ENCODE measurements at regions not wholly inside any gene's neighbourhood (a gene's known extent, or its start where the extent isn't known, plus 50 kb on each side); places are given as distances from the start of the nearest gene placed in this dataset.

DNA sequence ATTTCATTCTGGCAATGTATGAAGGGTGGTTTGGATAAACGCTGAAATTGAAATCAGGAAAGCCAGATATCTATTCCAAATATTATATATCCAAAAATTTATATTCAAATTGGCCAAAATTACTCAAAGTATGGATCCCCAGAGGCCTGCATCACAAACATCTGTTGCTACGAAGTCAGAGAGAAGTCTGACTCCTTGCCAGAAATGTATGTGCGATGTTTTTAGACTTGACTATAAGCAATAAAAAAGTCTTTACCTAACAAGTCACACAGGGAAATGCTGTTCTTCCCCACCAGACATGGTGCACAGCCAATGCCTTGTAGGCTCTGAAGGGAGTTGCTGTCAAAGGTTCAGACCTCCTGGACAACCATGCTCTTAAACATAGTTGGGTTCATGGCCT is 533.1 kb downstream of the OTOL1 start:
- TF ChIP-seq, protein P1, sequence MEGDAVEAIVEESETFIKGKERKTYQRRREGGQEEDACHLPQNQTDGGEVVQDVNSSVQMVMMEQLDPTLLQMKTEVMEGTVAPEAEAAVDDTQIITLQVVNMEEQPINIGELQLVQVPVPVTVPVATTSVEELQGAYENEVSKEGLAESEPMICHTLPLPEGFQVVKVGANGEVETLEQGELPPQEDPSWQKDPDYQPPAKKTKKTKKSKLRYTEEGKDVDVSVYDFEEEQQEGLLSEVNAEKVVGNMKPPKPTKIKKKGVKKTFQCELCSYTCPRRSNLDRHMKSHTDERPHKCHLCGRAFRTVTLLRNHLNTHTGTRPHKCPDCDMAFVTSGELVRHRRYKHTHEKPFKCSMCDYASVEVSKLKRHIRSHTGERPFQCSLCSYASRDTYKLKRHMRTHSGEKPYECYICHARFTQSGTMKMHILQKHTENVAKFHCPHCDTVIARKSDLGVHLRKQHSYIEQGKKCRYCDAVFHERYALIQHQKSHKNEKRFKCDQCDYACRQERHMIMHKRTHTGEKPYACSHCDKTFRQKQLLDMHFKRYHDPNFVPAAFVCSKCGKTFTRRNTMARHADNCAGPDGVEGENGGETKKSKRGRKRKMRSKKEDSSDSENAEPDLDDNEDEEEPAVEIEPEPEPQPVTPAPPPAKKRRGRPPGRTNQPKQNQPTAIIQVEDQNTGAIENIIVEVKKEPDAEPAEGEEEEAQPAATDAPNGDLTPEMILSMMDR (IDR thresholded peaks at IDR 0.05) = no peak
- TF ChIP-seq EP300 (IDR thresholded peaks at IDR 0.05) (no peak), RCOR1 (IDR thresholded peaks at IDR 0.05; ENCODE audit: low read depth, low read length) (no peak), POLR2A (IDR thresholded peaks at IDR 0.05; ENCODE audit: low read length) (no peak), CEBPB (IDR thresholded peaks at IDR 0.05) (no peak), EHMT2 (IDR thresholded peaks at IDR 0.05; ENCODE audit: low read depth) (no peak), SMC3 (IDR thresholded peaks at IDR 0.05) (no peak), POLR2AphosphoS2 (conservative IDR thresholded peaks at IDR 0.05; ENCODE audit: low read length) (no peak), ZSCAN20 (CRISPR knock-in tag; IDR thresholded peaks at IDR 0.05) (no peak)
- TF ChIP-seq, protein P2, sequence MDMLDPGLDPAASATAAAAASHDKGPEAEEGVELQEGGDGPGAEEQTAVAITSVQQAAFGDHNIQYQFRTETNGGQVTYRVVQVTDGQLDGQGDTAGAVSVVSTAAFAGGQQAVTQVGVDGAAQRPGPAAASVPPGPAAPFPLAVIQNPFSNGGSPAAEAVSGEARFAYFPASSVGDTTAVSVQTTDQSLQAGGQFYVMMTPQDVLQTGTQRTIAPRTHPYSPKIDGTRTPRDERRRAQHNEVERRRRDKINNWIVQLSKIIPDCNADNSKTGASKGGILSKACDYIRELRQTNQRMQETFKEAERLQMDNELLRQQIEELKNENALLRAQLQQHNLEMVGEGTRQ (IDR thresholded peaks at IDR 0.05) = no peak

All from A549 (cell line).